ENCODE measurements at regions not wholly inside any gene's neighbourhood (a gene's known extent, or its start where the extent isn't known, plus 50 kb on each side); places are given as distances from the start of the nearest gene placed in this dataset.
A peak's percentile ranks its signal among the peaks of the same experiment; 100 is the strongest.

- ChIA-PET POLR2A (ENCODE audit: partially characterized antibody) (no interaction called here), CTCF (ENCODE audit: partially characterized antibody) (no interaction called here)
- H3K36me3 ChIP-seq (ENCODE audit: insufficient read depth, low read length), result no peaks in the 10 kb centered on the region
- H3K4me3 Mint-ChIP-seq, result no peak overlapping the region
- peaks cover 10 to 27% of the 10 kb centered on the region in 2 donors for H3K27me3 Mint-ChIP-seq
- no peak overlapping the region for H3K4me3 ChIP-seq (ENCODE audit: low read length in 2 of 2)
- no peaks in the 10 kb centered on the region for H3K9me3 ChIP-seq (ENCODE audit: control insufficient read depth in 1 of 2, low read length in 2 of 2)
- no peak for DNase-seq
- no peak overlapping the region for H3K27ac ChIP-seq (ENCODE audit: low read depth, low read length)
- H3K27ac Mint-ChIP-seq, result no peak overlapping the region
- peaks cover 0 to 3% (median under 1%) of the 10 kb centered on the region in 4 donors for H3K4me1 Mint-ChIP-seq
- H3K9me3 Mint-ChIP-seq, result peaks cover 0 to 2% (median 0%) of the 10 kb centered on the region in 8 donors
- peaks cover 0 to 2% of the 10 kb centered on the region in 2 donors for H3K36me3 Mint-ChIP-seq
- no peaks in the 10 kb centered on the region for H3K4me1 ChIP-seq (ENCODE audit: insufficient read depth, low read length)
- H3K27me3 ChIP-seq (ENCODE audit: insufficient read depth, low read length), result no peaks in the 10 kb centered on the region
- intact Hi-C loops (cut with micrococcal nuclease), result no loop called here
These were observed 93.9 kb upstream of the LGALSL start for GRCh38 chr2:64359892-64360657.

- Histone ChIP-seq H3K4me3 (ENCODE audit: low read length in 2 of 2) (no peak overlapping the region), H3K9me3 (ENCODE audit: control insufficient read depth in 1 of 2, low read length in 2 of 2) (no peaks in the 10 kb centered on the region), H3K36me3 (ENCODE audit: insufficient read depth, low read length) (no peaks in the 10 kb centered on the region), H3K27ac (ENCODE audit: low read depth, low read length) (no peak overlapping the region), H3K4me1 (ENCODE audit: insufficient read depth, low read length) (no peaks in the 10 kb centered on the region), H3K27me3 (ENCODE audit: insufficient read depth, low read length) (no peaks in the 10 kb centered on the region)
- Mint-ChIP-seq H3K4me3 (no peak overlapping the region), H3K4me1 (peaks cover 0 to 3% (median under 1%) of the 10 kb centered on the region in 4 donors), H3K27me3 (peaks cover 10 to 24% of the 10 kb centered on the region in 2 donors), H3K9me3 (peaks cover 0 to 3% (median 0%) of the 10 kb centered on the region in 8 donors), H3K27ac (no peak overlapping the region), H3K36me3 (peaks cover 0 to 2% of the 10 kb centered on the region in 2 donors)
- intact Hi-C loops (cut with micrococcal nuclease), result no loop called here
- DNase-seq, result no peak
- CTCF ChIA-PET (ENCODE audit: partially characterized antibody), result no interaction called here
- POLR2A ChIA-PET (ENCODE audit: partially characterized antibody), result no interaction called here
These were observed 92.6 kb upstream of the LGALSL start for GRCh38 chr2:64361151-64361938.

GRCh38 chr2:64362562-64363026 lies 91.4 kb upstream of the LGALSL start:
- DNase-seq, result no peak
- no peaks in the 10 kb centered on the region for H3K27me3 ChIP-seq (ENCODE audit: insufficient read depth, low read length)
- H3K4me1 ChIP-seq (ENCODE audit: insufficient read depth, low read length), result no peaks in the 10 kb centered on the region
- intact Hi-C loops (cut with micrococcal nuclease), result no loop called here
- H3K27ac ChIP-seq (ENCODE audit: low read depth, low read length), result no peak overlapping the region
- H3K27me3 Mint-ChIP-seq, result peaks cover 4 to 16% of the 10 kb centered on the region in 2 donors
- POLR2A ChIA-PET (ENCODE audit: partially characterized antibody), result no interaction called here
- H3K36me3 ChIP-seq (ENCODE audit: insufficient read depth, low read length), result no peaks in the 10 kb centered on the region
- CTCF ChIA-PET (ENCODE audit: partially characterized antibody), result interaction anchor here (1.6 to 1.7 kb wide), 2 partner anchors 9 to 126 kb away, joined by 4 read pairs; no protein-coding TSS in a partner anchor
- no peak overlapping the region for H3K4me3 Mint-ChIP-seq
- H3K27ac Mint-ChIP-seq, result no peak overlapping the region
- no peaks in the 10 kb centered on the region for H3K9me3 ChIP-seq (ENCODE audit: control insufficient read depth in 1 of 2, low read length in 2 of 2)
- H3K4me3 ChIP-seq (ENCODE audit: low read length in 2 of 2), result no peak overlapping the region
- peaks cover 0 to 2% of the 10 kb centered on the region in 2 donors for H3K36me3 Mint-ChIP-seq
- peaks cover 0 to 3% (median 0%) of the 10 kb centered on the region in 8 donors for H3K9me3 Mint-ChIP-seq
- H3K4me1 Mint-ChIP-seq, result no peaks in the 10 kb centered on the region

- H3K27ac Mint-ChIP-seq, result no peak overlapping the region
- Histone ChIP-seq H3K4me3 (ENCODE audit: low read length in 2 of 2) (no peak overlapping the region), H3K27me3 (ENCODE audit: insufficient read depth, low read length) (no peaks in the 10 kb centered on the region), H3K4me1 (ENCODE audit: insufficient read depth, low read length) (no peaks in the 10 kb centered on the region), H3K27ac (ENCODE audit: low read depth, low read length) (no peak overlapping the region), H3K9me3 (ENCODE audit: control insufficient read depth in 1 of 2, low read length in 2 of 2) (no peaks in the 10 kb centered on the region), H3K36me3 (ENCODE audit: insufficient read depth, low read length) (no peaks in the 10 kb centered on the region)
- DNase-seq, result no peak
- no peaks in the 10 kb centered on the region for H3K4me1 Mint-ChIP-seq
- H3K9me3 Mint-ChIP-seq, result peaks cover 0 to 3% (median 0%) of the 10 kb centered on the region in 8 donors
- CTCF ChIA-PET (ENCODE audit: partially characterized antibody), result interaction anchor here (0.6 to 1.7 kb wide), 3 partner anchors 10 to 253 kb away, joined by 3 to 4 read pairs (median 4); no protein-coding TSS in a partner anchor
- H3K27me3 Mint-ChIP-seq, result peaks cover 2 to 13% of the 10 kb centered on the region in 2 donors
- POLR2A ChIA-PET (ENCODE audit: partially characterized antibody), result no interaction called here
- no peak overlapping the region for H3K4me3 Mint-ChIP-seq
- intact Hi-C loops (cut with micrococcal nuclease), result no loop called here
- peaks cover 0 to 2% of the 10 kb centered on the region in 2 donors for H3K36me3 Mint-ChIP-seq
These were observed 90.8 kb upstream of the LGALSL start for GRCh38 chr2:64363140-64363539.

GRCh38 chr2:64363848-64364247 lies 90.1 kb upstream of the LGALSL start:
- no peak overlapping the region for H3K27ac ChIP-seq (ENCODE audit: low read depth, low read length)
- H3K9me3 ChIP-seq (ENCODE audit: control insufficient read depth in 1 of 2, low read length in 2 of 2), result no peaks in the 10 kb centered on the region
- no peaks in the 10 kb centered on the region for H3K36me3 ChIP-seq (ENCODE audit: insufficient read depth, low read length)
- no peak overlapping the region for H3K4me3 ChIP-seq (ENCODE audit: low read length in 2 of 2)
- Mint-ChIP-seq H3K4me1 (no peaks in the 10 kb centered on the region), H3K36me3 (peaks cover 0 to 2% of the 10 kb centered on the region in 2 donors), H3K4me3 (no peak overlapping the region), H3K27me3 (peaks cover 2 to 10% of the 10 kb centered on the region in 2 donors), H3K9me3 (peaks cover 0 to 3% (median 0%) of the 10 kb centered on the region in 8 donors), H3K27ac (no peak overlapping the region)
- H3K4me1 ChIP-seq (ENCODE audit: insufficient read depth, low read length), result no peaks in the 10 kb centered on the region
- CTCF ChIA-PET (ENCODE audit: partially characterized antibody), result interaction anchor here (0.6 to 1.7 kb wide), 4 partner anchors 11 to 254 kb away, joined by 3 to 4 read pairs (median 4); no protein-coding TSS in a partner anchor
- DNase-seq, result no peak
- H3K27me3 ChIP-seq (ENCODE audit: insufficient read depth, low read length), result no peaks in the 10 kb centered on the region
- POLR2A ChIA-PET (ENCODE audit: partially characterized antibody), result no interaction called here
- intact Hi-C loops (cut with micrococcal nuclease), result no loop called here

- H3K9me3 ChIP-seq (ENCODE audit: control insufficient read depth in 1 of 2, low read length in 2 of 2), result no peaks in the 10 kb centered on the region
- no peak for DNase-seq
- H3K27me3 ChIP-seq (ENCODE audit: insufficient read depth, low read length), result no peaks in the 10 kb centered on the region
- H3K27me3 Mint-ChIP-seq, result peaks cover 0 to 5% of the 10 kb centered on the region in 2 donors
- H3K27ac ChIP-seq (ENCODE audit: low read depth, low read length), result no peak overlapping the region
- CTCF ChIA-PET (ENCODE audit: partially characterized antibody), result interaction anchor here (1.0 kb wide), 1 partner anchor 39 kb away, joined by 3 read pairs; no protein-coding TSS in a partner anchor
- no peak overlapping the region for H3K4me3 Mint-ChIP-seq
- H3K4me3 ChIP-seq (ENCODE audit: low read length in 2 of 2), result no peak overlapping the region
- no peaks in the 10 kb centered on the region for H3K4me1 ChIP-seq (ENCODE audit: insufficient read depth, low read length)
- H3K36me3 Mint-ChIP-seq, result no peaks in the 10 kb centered on the region
- H3K4me1 Mint-ChIP-seq, result no peaks in the 10 kb centered on the region
- intact Hi-C loops (cut with micrococcal nuclease), result no loop called here
- no peaks in the 10 kb centered on the region for H3K36me3 ChIP-seq (ENCODE audit: insufficient read depth, low read length)
- peak overlapping the region in 1 of 7 donors; percentile 37 for H3K27ac Mint-ChIP-seq
- peaks cover 0 to 3% (median 0%) of the 10 kb centered on the region in 8 donors for H3K9me3 Mint-ChIP-seq
- POLR2A ChIA-PET (ENCODE audit: partially characterized antibody), result no interaction called here
These were observed 86.3 kb upstream of the LGALSL start for GRCh38 chr2:64367444-64368232.
